ENCODE measurements at regions not wholly inside any gene's neighbourhood (a gene's known extent, or its start where the extent isn't known, plus 50 kb on each side); places are given as distances from the start of the nearest gene placed in this dataset.

DNA sequence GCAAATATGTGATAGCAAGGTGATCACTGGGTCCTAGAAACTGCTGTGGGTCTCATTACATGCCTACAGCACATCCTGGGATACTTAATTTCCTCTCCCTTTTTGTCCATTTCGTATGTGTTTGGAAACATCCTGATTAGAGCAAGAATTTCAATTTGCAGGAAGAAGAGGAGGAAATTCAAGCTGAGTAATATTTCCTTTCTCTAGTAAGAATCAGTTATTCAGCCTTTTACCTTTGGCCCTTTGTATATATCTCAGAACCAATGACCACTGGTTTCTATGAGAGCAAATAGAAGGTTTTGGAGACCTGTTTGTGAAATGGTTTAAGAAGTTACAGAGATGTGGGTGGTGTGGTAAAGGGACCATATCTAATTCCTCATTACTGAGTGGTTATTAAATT is 171.6 kb downstream of the RMI1 start:
- TF ChIP-seq, protein P1, sequence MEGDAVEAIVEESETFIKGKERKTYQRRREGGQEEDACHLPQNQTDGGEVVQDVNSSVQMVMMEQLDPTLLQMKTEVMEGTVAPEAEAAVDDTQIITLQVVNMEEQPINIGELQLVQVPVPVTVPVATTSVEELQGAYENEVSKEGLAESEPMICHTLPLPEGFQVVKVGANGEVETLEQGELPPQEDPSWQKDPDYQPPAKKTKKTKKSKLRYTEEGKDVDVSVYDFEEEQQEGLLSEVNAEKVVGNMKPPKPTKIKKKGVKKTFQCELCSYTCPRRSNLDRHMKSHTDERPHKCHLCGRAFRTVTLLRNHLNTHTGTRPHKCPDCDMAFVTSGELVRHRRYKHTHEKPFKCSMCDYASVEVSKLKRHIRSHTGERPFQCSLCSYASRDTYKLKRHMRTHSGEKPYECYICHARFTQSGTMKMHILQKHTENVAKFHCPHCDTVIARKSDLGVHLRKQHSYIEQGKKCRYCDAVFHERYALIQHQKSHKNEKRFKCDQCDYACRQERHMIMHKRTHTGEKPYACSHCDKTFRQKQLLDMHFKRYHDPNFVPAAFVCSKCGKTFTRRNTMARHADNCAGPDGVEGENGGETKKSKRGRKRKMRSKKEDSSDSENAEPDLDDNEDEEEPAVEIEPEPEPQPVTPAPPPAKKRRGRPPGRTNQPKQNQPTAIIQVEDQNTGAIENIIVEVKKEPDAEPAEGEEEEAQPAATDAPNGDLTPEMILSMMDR (IDR thresholded peaks at IDR 0.05 in 2 of 3, conservative IDR thresholded peaks at IDR 0.05 in 1 of 3; ENCODE audit: borderline replicate concordance in 1 of 3, insufficient read depth in 1 of 3, low read depth in 2 of 3, low read length in 2 of 3) = no peak
- TF ChIP-seq EZH2phosphoT487 (IDR thresholded peaks at IDR 0.05; ENCODE audit: borderline replicate concordance) (no peak), FOSL1 (IDR thresholded peaks at IDR 0.05; ENCODE audit: low read depth) (no peak), POLR2AphosphoS5 (IDR thresholded peaks at IDR 0.05; ENCODE audit: low read depth, low read length) (no peak), JUND (IDR thresholded peaks at IDR 0.05) (no peak), CBX3 (IDR thresholded peaks at IDR 0.05; ENCODE audit: low read depth) (no peak), YY1 (IDR thresholded peaks at IDR 0.05; ENCODE audit: extremely low read depth, insufficient replicate concordance, low read depth, low read length) (no peak), ZNF274 (IDR thresholded peaks at IDR 0.05; ENCODE audit: low read depth, low read length) (no peak)

All from HCT116 (cell line).